ENCODE measurements at regions not wholly inside any gene's neighbourhood (a gene's known extent, or its start where the extent isn't known, plus 50 kb on each side); places are given as distances from the start of the nearest gene placed in this dataset.

GRCh38 chr13:42699912-42700311 is 81.5 kb upstream of the FAM216B start:
- ChIA-PET CTCF (no interaction called here), POLR2A (ENCODE audit: low non-redundant PET) (no interaction called here)
- Histone ChIP-seq H3K36me3 (ENCODE audit: insufficient read depth, low read length, poor library complexity, severe bottlenecking) (no peaks in the 10 kb centered on the region), H3K4me1 (ENCODE audit: insufficient read depth, low read length, poor library complexity, severe bottlenecking) (no peaks in the 10 kb centered on the region), H3K4me3 (ENCODE audit: low read depth, low read length, poor library complexity, severe bottlenecking) (no peak overlapping the region), H3K9me3 (ENCODE audit: low read depth, low read length, poor library complexity, severe bottlenecking) (no peaks in the 10 kb centered on the region), H3K27me3 (replicated peaks; ENCODE audit: insufficient read depth, low read depth, low read length, poor library complexity) (no peaks in the 10 kb centered on the region), H3K27ac (ENCODE audit: low read depth, low read length, poor library complexity, severe bottlenecking) (no peak overlapping the region)
- no peak for TF ChIP-seq CTCF (conservative IDR thresholded peaks at IDR 0.05; ENCODE audit: low read depth, low read length)
- TF ChIP-seq EZH2 (IDR thresholded peaks at IDR 0.05; ENCODE audit: borderline replicate concordance, low read depth, low read length, poor library complexity, severe bottlenecking): no peak
- intact Hi-C loops (cut with micrococcal nuclease; ENCODE audit: unreplicated experiment): no loop called here
- no peak for DNase-seq (ENCODE audit: low spot score)
- no TSS peak for BruUV-seq (replicated peaks)

- intact Hi-C loops (cut with micrococcal nuclease; ENCODE audit: unreplicated experiment): no loop called here
- POLR2A ChIA-PET (ENCODE audit: low non-redundant PET): no interaction called here
- CTCF ChIA-PET: no interaction called here
- no peak for TF ChIP-seq CTCF (conservative IDR thresholded peaks at IDR 0.05; ENCODE audit: low read depth, low read length)
- no peak for TF ChIP-seq EZH2 (IDR thresholded peaks at IDR 0.05; ENCODE audit: borderline replicate concordance, low read depth, low read length, poor library complexity, severe bottlenecking)
- DNase-seq (ENCODE audit: low spot score): no peak
- Histone ChIP-seq H3K9me3 (ENCODE audit: low read depth, low read length, poor library complexity, severe bottlenecking) (no peaks in the 10 kb centered on the region), H3K4me3 (ENCODE audit: low read depth, low read length, poor library complexity, severe bottlenecking) (no peak overlapping the region), H3K27ac (ENCODE audit: low read depth, low read length, poor library complexity, severe bottlenecking) (no peak overlapping the region), H3K36me3 (ENCODE audit: insufficient read depth, low read length, poor library complexity, severe bottlenecking) (no peaks in the 10 kb centered on the region), H3K27me3 (replicated peaks; ENCODE audit: insufficient read depth, low read depth, low read length, poor library complexity) (no peaks in the 10 kb centered on the region), H3K4me1 (ENCODE audit: insufficient read depth, low read length, poor library complexity, severe bottlenecking) (no peaks in the 10 kb centered on the region)
- no TSS peak for BruUV-seq (replicated peaks)
Observed at GRCh38 chr13:42702716-42703115, 78.7 kb upstream of the FAM216B start.

- DNase-seq (ENCODE audit: low spot score): no peak
- intact Hi-C loops (cut with micrococcal nuclease; ENCODE audit: unreplicated experiment): no loop called here
- no peak overlapping the region for H3K27ac ChIP-seq (ENCODE audit: low read depth, low read length, poor library complexity, severe bottlenecking)
- no peaks in the 10 kb centered on the region for H3K27me3 ChIP-seq (replicated peaks; ENCODE audit: insufficient read depth, low read depth, low read length, poor library complexity)
- no TSS peak for BruUV-seq (replicated peaks)
- ChIA-PET CTCF (no interaction called here), POLR2A (ENCODE audit: low non-redundant PET) (no interaction called here)
- TF ChIP-seq CTCF (conservative IDR thresholded peaks at IDR 0.05; ENCODE audit: low read depth, low read length): no peak
- no peak for TF ChIP-seq EZH2 (IDR thresholded peaks at IDR 0.05; ENCODE audit: borderline replicate concordance, low read depth, low read length, poor library complexity, severe bottlenecking)
- no peaks in the 10 kb centered on the region for H3K36me3 ChIP-seq (ENCODE audit: insufficient read depth, low read length, poor library complexity, severe bottlenecking)
- no peaks in the 10 kb centered on the region for H3K4me1 ChIP-seq (ENCODE audit: insufficient read depth, low read length, poor library complexity, severe bottlenecking)
- no peak overlapping the region for H3K4me3 ChIP-seq (ENCODE audit: low read depth, low read length, poor library complexity, severe bottlenecking)
- H3K9me3 ChIP-seq (ENCODE audit: low read depth, low read length, poor library complexity, severe bottlenecking): no peaks in the 10 kb centered on the region
Observed at GRCh38 chr13:42703740-42704139, 77.6 kb upstream of the FAM216B start.
